ENCODE measurements at regions not wholly inside any gene's neighbourhood (a gene's known extent, or its start where the extent isn't known, plus 50 kb on each side); places are given as distances from the start of the nearest gene placed in this dataset.

DNA sequence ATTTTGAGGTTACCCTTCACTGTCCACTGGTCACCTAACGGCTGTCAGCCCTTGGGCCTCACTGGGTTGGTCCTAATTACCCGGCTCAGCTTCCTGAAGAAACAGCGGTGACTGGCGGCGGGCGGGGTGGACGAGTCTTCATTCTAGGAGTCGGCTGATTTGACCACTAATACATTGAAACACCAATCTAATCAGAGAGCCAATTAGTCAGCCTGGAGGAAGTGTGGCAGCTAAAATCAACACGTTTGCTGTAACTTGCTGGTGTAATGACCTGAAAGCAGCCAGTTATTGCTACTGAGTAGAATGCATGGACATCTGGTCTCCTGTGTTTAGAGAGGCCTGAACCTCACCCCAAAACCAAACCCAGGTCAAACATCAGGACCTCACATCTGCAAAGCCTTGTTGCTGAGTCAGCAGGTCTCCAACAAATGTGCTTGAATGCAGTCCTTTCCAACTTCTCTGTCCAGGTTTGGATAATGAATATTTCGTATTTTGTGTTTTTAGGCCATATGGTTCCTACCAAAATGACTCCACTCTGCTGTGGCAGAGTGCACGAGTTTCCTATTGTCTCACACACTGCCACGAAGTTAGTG, 496.4 kb downstream of the BRD1 start:
- peaks cover 0 to 10% (median 2%) of the 10 kb centered on the region in 4 donors for H3K9me3 ChIP-seq
- H3K36me3 ChIP-seq = no peaks in the 10 kb centered on the region
- TF ChIP-seq EP300 (IDR thresholded peaks at IDR 0.05) (no peak), POLR2AphosphoS5 (IDR thresholded peaks at IDR 0.05) (no peak), POLR2A (IDR thresholded peaks at IDR 0.05) (no peak)
- TF ChIP-seq, protein P1, sequence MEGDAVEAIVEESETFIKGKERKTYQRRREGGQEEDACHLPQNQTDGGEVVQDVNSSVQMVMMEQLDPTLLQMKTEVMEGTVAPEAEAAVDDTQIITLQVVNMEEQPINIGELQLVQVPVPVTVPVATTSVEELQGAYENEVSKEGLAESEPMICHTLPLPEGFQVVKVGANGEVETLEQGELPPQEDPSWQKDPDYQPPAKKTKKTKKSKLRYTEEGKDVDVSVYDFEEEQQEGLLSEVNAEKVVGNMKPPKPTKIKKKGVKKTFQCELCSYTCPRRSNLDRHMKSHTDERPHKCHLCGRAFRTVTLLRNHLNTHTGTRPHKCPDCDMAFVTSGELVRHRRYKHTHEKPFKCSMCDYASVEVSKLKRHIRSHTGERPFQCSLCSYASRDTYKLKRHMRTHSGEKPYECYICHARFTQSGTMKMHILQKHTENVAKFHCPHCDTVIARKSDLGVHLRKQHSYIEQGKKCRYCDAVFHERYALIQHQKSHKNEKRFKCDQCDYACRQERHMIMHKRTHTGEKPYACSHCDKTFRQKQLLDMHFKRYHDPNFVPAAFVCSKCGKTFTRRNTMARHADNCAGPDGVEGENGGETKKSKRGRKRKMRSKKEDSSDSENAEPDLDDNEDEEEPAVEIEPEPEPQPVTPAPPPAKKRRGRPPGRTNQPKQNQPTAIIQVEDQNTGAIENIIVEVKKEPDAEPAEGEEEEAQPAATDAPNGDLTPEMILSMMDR (IDR thresholded peaks at IDR 0.05) = no peak
- peaks cover 0 to 22% (median 0%) of the 10 kb centered on the region in 3 donors for H3K27me3 ChIP-seq
- intact Hi-C loops (cut with DNase I) = no loop called here
- no peaks in the 10 kb centered on the region for H3K4me1 ChIP-seq
- no peak overlapping the region for H3K4me3 ChIP-seq
- DNase-seq = no peak
- H3K27ac ChIP-seq = no peak overlapping the region
- WGBS, 2 donors = 61 to 77% methylated on average over 12 of the region's 12 CpGs

DNA sequence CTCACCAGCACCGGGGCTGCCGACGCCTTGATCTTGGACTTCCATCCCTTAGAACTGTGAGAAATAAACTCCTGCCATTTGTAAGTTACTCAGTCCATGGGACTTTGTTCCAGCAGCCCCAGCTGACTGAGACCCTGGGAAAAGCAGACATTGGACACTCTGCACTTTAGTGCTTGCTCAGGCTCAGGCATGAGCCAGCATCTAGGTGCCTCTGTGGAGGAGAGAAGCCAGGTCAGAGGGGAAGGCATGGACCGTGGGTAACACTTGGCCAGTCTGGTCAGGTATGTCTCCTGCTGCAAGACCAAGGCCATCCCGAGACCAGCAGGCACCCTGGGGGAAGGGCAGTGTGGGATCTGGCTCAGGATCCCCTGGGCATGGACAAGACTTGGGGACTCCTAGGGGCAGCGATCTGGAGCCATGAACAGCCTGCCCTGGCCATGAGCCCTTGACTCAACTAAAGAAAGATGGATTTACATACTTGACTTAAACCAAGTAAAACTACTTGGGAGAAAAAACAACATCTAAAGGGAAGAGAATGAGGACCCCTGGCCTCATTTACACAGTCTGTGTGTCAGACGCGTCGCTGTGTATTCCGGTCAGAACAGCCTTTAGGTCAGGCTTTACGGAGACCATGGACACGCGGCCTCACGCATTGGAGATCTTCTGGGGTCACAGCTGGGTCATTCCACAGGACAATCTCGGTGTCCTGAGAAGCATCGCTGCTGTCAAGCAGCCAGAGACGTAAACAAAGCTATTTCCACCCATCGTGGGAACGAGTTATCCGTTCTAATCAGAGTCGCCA, 497.1 kb downstream of the BRD1 start:
- H3K27ac ChIP-seq = no peak overlapping the region
- no peaks in the 10 kb centered on the region for H3K36me3 ChIP-seq
- no peaks in the 10 kb centered on the region for H3K4me1 ChIP-seq
- WGBS, 2 donors = 73 to 81% methylated on average over 21 of the region's 21 CpGs
- DNase-seq = peak; percentile 52
- intact Hi-C loops (cut with DNase I) = no loop called here
- no peak overlapping the region for H3K4me3 ChIP-seq
- peaks cover 0 to 22% (median 0%) of the 10 kb centered on the region in 3 donors for H3K27me3 ChIP-seq
- peaks cover 0 to 10% (median 2%) of the 10 kb centered on the region in 4 donors for H3K9me3 ChIP-seq
- TF ChIP-seq, protein P1 (IDR thresholded peaks at IDR 0.05) = no peak
- TF ChIP-seq POLR2AphosphoS5 (IDR thresholded peaks at IDR 0.05) (no peak), EP300 (IDR thresholded peaks at IDR 0.05) (no peak), POLR2A (IDR thresholded peaks at IDR 0.05) (no peak)

DNA sequence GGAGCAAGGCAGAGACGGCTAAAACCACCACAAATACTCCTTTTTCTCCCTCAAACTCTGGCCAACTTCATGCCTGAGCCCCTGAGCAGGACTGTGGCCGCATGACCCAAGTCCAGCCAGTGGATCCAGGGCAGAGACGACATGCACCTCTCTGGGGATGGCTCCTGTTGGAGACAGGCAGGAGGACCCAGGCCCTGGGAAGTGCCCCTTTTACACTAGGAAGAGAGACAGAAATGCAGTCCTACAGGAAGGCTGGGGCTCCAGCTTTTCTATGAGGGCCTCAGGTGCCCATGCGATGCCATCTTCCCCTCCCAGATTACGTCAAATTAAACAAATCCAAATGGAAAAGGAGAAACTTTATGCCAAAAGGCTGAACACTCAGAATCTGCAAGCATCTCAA, 498.0 kb downstream of the BRD1 start:
- intact Hi-C loops (cut with DNase I) = no loop called here
- no peaks in the 10 kb centered on the region for H3K36me3 ChIP-seq
- H3K4me3 ChIP-seq = no peak overlapping the region
- DNase-seq = no peak
- WGBS, 2 donors = 58 to 66% methylated on average over 5 of the region's 5 CpGs
- H3K9me3 ChIP-seq = peaks cover 0 to 10% (median 2%) of the 10 kb centered on the region in 4 donors
- TF ChIP-seq POLR2A (IDR thresholded peaks at IDR 0.05) (no peak), POLR2AphosphoS5 (IDR thresholded peaks at IDR 0.05) (no peak)
- TF ChIP-seq, protein P1 (IDR thresholded peaks at IDR 0.05) = no peak
- H3K27me3 ChIP-seq = peaks cover 0 to 26% (median 0%) of the 10 kb centered on the region in 3 donors
- no peak overlapping the region for H3K27ac ChIP-seq
- no peaks in the 10 kb centered on the region for H3K4me1 ChIP-seq

DNA sequence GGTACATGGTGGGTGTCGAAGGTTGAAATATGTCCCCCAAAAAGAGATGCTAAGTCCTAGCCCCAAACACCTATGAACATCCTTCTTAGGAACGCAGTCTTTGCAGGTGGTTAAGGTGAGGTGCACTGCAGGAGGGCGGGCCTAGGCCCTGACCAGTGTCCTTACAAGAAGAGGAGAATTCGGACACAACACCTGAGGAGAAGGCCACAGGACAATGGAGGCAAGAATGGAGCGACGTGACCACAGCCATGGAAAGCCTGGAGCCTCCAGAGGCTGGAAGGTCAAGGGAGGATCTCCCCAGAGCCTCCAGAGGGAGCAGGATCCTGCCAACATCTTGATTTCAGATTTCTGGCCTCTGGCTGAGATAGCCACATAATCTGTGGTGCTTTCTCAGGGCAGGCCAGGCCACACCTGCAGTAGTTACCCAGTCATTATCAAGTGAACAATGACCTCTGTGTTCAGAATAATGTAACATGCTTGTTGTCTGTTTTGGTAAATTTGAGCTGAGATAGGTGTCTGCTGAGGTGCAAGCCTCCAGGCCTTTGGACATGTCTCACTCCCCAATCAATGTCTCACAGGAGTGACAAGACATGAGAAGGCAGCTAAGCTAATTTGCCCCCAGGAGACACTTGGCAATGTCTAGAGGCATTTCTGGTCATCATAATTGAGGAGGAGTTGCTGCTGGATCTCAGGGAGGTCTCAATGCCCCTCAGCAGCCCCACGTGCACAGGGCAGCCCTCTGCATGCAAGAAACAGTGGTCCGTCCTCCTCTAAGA, 498.9 kb downstream of the BRD1 start:
- intact Hi-C loops (cut with DNase I) = no loop called here
- Histone ChIP-seq H3K4me3 (no peak overlapping the region), H3K27ac (no peak overlapping the region), H3K27me3 (peaks cover 0 to 27% (median 0%) of the 10 kb centered on the region in 3 donors), H3K4me1 (no peaks in the 10 kb centered on the region), H3K9me3 (peaks cover 0 to 10% (median 2%) of the 10 kb centered on the region in 4 donors), H3K36me3 (no peaks in the 10 kb centered on the region)
- no peak for DNase-seq
- WGBS, 2 donors = 73 to 81% methylated on average over 8 of the region's 8 CpGs
- no peak for TF ChIP-seq POLR2A (IDR thresholded peaks at IDR 0.05)
- TF ChIP-seq POLR2AphosphoS5 (IDR thresholded peaks at IDR 0.05) = no peak
- TF ChIP-seq, protein P1 (IDR thresholded peaks at IDR 0.05) = no peak
- TF ChIP-seq EP300 (IDR thresholded peaks at IDR 0.05) = no peak
